Trophoblast cell (in vitro differentiated cells and primary cell): ENCODE measurements at regions not wholly inside any gene's neighbourhood (a gene's known extent, or its start where the extent isn't known, plus 50 kb on each side); places are given as distances from the start of the nearest gene placed in this dataset.

Source experiments
- DNase-seq, 2 donors: peaks; one replicate each; pipeline ENCODE4 v3.0.0-alpha.2; 2016
- H2AFZ ChIP-seq: 2 replicates; pipeline ENCODE4 v1.6.1; 2013; ENCODE audit warnings: low read length, moderate library complexity, mild to moderate bottlenecking; ENCODE audit not compliant: insufficient read depth, poor library complexity
- H2AK5ac ChIP-seq: 2 replicates; pipeline ENCODE4 v1.6.1; 2013; ENCODE audit warnings: mild to moderate bottlenecking, low read length
- H2BK120ac ChIP-seq: 2 replicates; pipeline ENCODE4 v1.6.1; 2013; ENCODE audit warnings: low read length, mild to moderate bottlenecking, moderate library complexity; ENCODE audit not compliant: insufficient read depth, poor library complexity
- H2BK12ac ChIP-seq: 2 replicates; pipeline ENCODE4 v1.6.1; 2013; ENCODE audit warnings: mild to moderate bottlenecking, low read length, moderate library complexity
- H2BK5ac ChIP-seq: 2 replicates; pipeline ENCODE4 v1.6.1; 2013; ENCODE audit warnings: low read length, low read depth, moderate library complexity, mild to moderate bottlenecking; ENCODE audit not compliant: poor library complexity
- H3K14ac ChIP-seq: 2 replicates; pipeline ENCODE4 v1.6.1; 2013; ENCODE audit warnings: mild to moderate bottlenecking, low read length
- H3K18ac ChIP-seq: 2 replicates; pipeline ENCODE4 v1.6.1; 2013; ENCODE audit warnings: mild to moderate bottlenecking, low read length
- H3K23ac ChIP-seq: 2 replicates; pipeline ENCODE4 v1.6.1; 2013; ENCODE audit warnings: low read length
- H3K27ac ChIP-seq: 2 replicates; pipeline ENCODE4 v1.5.1; 2013; ENCODE audit warnings: low read depth, mild to moderate bottlenecking, inconsistent platforms, low read length, moderate library complexity
- H3K27me3 ChIP-seq: 2 replicates; pipeline ENCODE4 v1.6.1; 2013; ENCODE audit warnings: inconsistent platforms, mild to moderate bottlenecking, low read length, moderate library complexity; ENCODE audit not compliant: insufficient read depth
- H3K36me3 ChIP-seq, 2 experiments: 1 replicate in 1 of 2; 2 replicates in 1 of 2; pipeline ENCODE4 v1.6.1; 2013; ENCODE audit warnings: low read length in 2 of 2, mild to moderate bottlenecking in 2 of 2, moderate library complexity in 1 of 2; ENCODE audit not compliant: insufficient read depth in 2 of 2, control insufficient read depth in 1 of 2
- H3K4ac ChIP-seq: 2 replicates; pipeline ENCODE4 v1.6.1; 2013; ENCODE audit warnings: low read depth, mild to moderate bottlenecking, low read length, moderate library complexity
- H3K4me1 ChIP-seq, 2 experiments: 1 replicate in 1 of 2; 2 replicates in 1 of 2; pipeline ENCODE4 v1.6.1; 2013; ENCODE audit warnings: low read length in 2 of 2, mild to moderate bottlenecking in 2 of 2, moderate library complexity in 1 of 2; ENCODE audit not compliant: insufficient read depth in 2 of 2, control insufficient read depth in 1 of 2
- H3K4me2 ChIP-seq: 2 replicates; pipeline ENCODE4 v1.6.1; 2013; ENCODE audit warnings: inconsistent platforms, mild to moderate bottlenecking, low read length, moderate library complexity
- H3K4me3 ChIP-seq: 2 replicates; pipeline ENCODE4 v1.5.1; 2013; ENCODE audit warnings: mild to moderate bottlenecking, low read depth, low read length, inconsistent platforms
- H3K79me1 ChIP-seq: one replicate; pipeline ENCODE4 v1.6.1; 2013; ENCODE audit warnings: low read length
- H3K79me2 ChIP-seq: 2 replicates; pipeline ENCODE4 v1.6.1; 2013; ENCODE audit warnings: low read length, mild to moderate bottlenecking; ENCODE audit not compliant: control insufficient read depth, insufficient read depth, poor library complexity
- H3K9ac ChIP-seq: 2 replicates; pipeline ENCODE4 v1.6.1; 2013; ENCODE audit warnings: mild to moderate bottlenecking, low read length
- H3K9me3 ChIP-seq: 2 replicates; pipeline ENCODE4 v1.6.1; 2013; ENCODE audit warnings: low read depth, mild to moderate bottlenecking, control low read depth, inconsistent platforms, low read length; ENCODE audit not compliant: insufficient read depth
- H4K12ac ChIP-seq: 2 replicates; pipeline ENCODE4 v1.6.1; 2013; ENCODE audit warnings: low read depth, mild to moderate bottlenecking, low read length, moderate library complexity
- H4K8ac ChIP-seq: 2 replicates; pipeline ENCODE4 v1.6.1; 2013; ENCODE audit warnings: low read depth, mild to moderate bottlenecking, low read length, moderate library complexity
- H4K91ac ChIP-seq: one replicate; pipeline ENCODE4 v1.6.1; 2013; ENCODE audit warnings: low read depth, mild to moderate bottlenecking, low read length, moderate library complexity
- WGBS: extraction: QIAGEN DNeasy Blood & Tissue Kit; methylation state at CpG from one replicate; pipeline ENCODE4 v1.1.7; 2013; ENCODE audit warnings: missing lambda C conversion rate; ENCODE audit not compliant: insufficient read length, insufficient coverage; ENCODE audit errors: extremely low coverage; 5-methylcytosine and 5-hydroxymethylcytosine counted together

GRCh38 chr4:128341634-128342033 lies 54.0 kb upstream of the PGRMC2 start:
- H2AK5ac ChIP-seq: no peak overlapping the region
- no peak overlapping the region for H4K8ac ChIP-seq
- H2BK120ac ChIP-seq: no peak overlapping the region
- peak in 1 of 2 donors; percentile 42 for DNase-seq
- H3K36me3 ChIP-seq: no peaks in the 10 kb centered on the region
- H2BK5ac ChIP-seq: no peak overlapping the region
- H3K79me2 ChIP-seq: no peaks in the 10 kb centered on the region
- no peak overlapping the region for H3K27ac ChIP-seq
- H3K14ac ChIP-seq: no peak overlapping the region
- no peak overlapping the region for H3K4me3 ChIP-seq
- H3K79me1 ChIP-seq: no peaks in the 10 kb centered on the region
- no peak overlapping the region for H3K23ac ChIP-seq
- no peak overlapping the region for H3K4ac ChIP-seq
- H3K27me3 ChIP-seq: no peaks in the 10 kb centered on the region
- H2AFZ ChIP-seq: no peak overlapping the region
- no peak overlapping the region for H3K9ac ChIP-seq
- WGBS: no CpG with 5 or more reads among the region's 4 CpGs
- no peaks in the 10 kb centered on the region for H3K9me3 ChIP-seq
- H2BK12ac ChIP-seq: no peak overlapping the region
- no peak overlapping the region for H3K4me2 ChIP-seq
- no peak overlapping the region for H4K91ac ChIP-seq
- no peak overlapping the region for H4K12ac ChIP-seq
- H3K4me1 ChIP-seq: peaks cover 3 to 7% of the 10 kb centered on the region in 2 experiments
- no peak overlapping the region for H3K18ac ChIP-seq

GRCh38 chr4:128338634-128339355 lies 51.2 kb upstream of the PGRMC2 start:
- Histone ChIP-seq H2AK5ac (no peak overlapping the region), H2BK120ac (peak overlapping the region; percentile 36), H2AFZ (no peak overlapping the region), H3K23ac (no peak overlapping the region), H3K18ac (no peak overlapping the region), H3K4ac (no peak overlapping the region), H4K91ac (peak overlapping the region; percentile 75), H4K8ac (no peak overlapping the region), H2BK5ac (no peak overlapping the region), H3K9ac (no peak overlapping the region), H3K27ac (no peak overlapping the region), H3K36me3 (no peaks in the 10 kb centered on the region), H3K79me2 (no peaks in the 10 kb centered on the region), H3K9me3 (no peaks in the 10 kb centered on the region), H4K12ac (no peak overlapping the region), H3K14ac (no peak overlapping the region), H3K27me3 (no peaks in the 10 kb centered on the region), H3K79me1 (no peaks in the 10 kb centered on the region), H3K4me3 (no peak overlapping the region), H3K4me2 (no peak overlapping the region), H3K4me1 (peaks cover 3 to 7% of the 10 kb centered on the region in 2 experiments), H2BK12ac (peak overlapping the region; percentile 87)
- no peak for DNase-seq
- no CpG with 5 or more reads among the region's 4 CpGs for WGBS

- Histone ChIP-seq H2BK5ac (no peak overlapping the region), H3K27ac (no peak overlapping the region), H3K18ac (no peak overlapping the region), H3K79me2 (no peaks in the 10 kb centered on the region), H2BK120ac (no peak overlapping the region), H3K36me3 (no peaks in the 10 kb centered on the region), H2BK12ac (no peak overlapping the region), H3K14ac (no peak overlapping the region), H3K4me3 (no peak overlapping the region), H2AK5ac (no peak overlapping the region), H4K8ac (no peak overlapping the region), H3K79me1 (no peaks in the 10 kb centered on the region), H4K91ac (no peak overlapping the region), H3K4me1 (peaks cover 0 to 4% of the 10 kb centered on the region in 2 experiments), H3K23ac (no peak overlapping the region), H3K27me3 (no peaks in the 10 kb centered on the region), H3K9me3 (no peaks in the 10 kb centered on the region), H4K12ac (no peak overlapping the region), H3K9ac (no peak overlapping the region), H2AFZ (no peak overlapping the region), H3K4me2 (no peak overlapping the region), H3K4ac (no peak overlapping the region)
- DNase-seq: no peak
- no CpG with 5 or more reads among the region's 2 CpGs for WGBS
These were observed 50.2 kb upstream of the PGRMC2 start for GRCh38 chr4:128337863-128338262.
